SU-DHL-6 (cell line): ENCODE measurements at regions not wholly inside any gene's neighbourhood (a gene's known extent, or its start where the extent isn't known, plus 50 kb on each side); places are given as distances from the start of the nearest gene placed in this dataset.

Experiments
- H2AFZ ChIP-seq: fragments of 200-600 bp; sonication (generic); 2 replicates; pipeline ENCODE4 v1.6.1; 2014; ENCODE audit warnings: low read depth, mild to moderate bottlenecking, moderate library complexity, mixed read lengths, antibody characterized with exemption, low read length; ENCODE audit not compliant: severe bottlenecking
- H3F3A ChIP-seq: fragments of 200-600 bp; shearing (Covaris generic); 2 replicates; pipeline ENCODE4 v1.6.0; 2016; ENCODE audit warnings: antibody characterized with exemption, mild to moderate bottlenecking; ENCODE audit not compliant: insufficient read depth
- H3K27ac ChIP-seq: fragments of 200-600 bp; sonication (generic); 2 replicates; pipeline ENCODE4 v1.5.1; 2016; ENCODE audit warnings: low read depth, mild to moderate bottlenecking, low read length, moderate library complexity, mixed read lengths
- H3K27me3 ChIP-seq: fragments of 200-600 bp; sonication (generic), shearing (Covaris generic); 2 replicates; pipeline ENCODE4 v1.6.0; 2014; ENCODE audit warnings: mild to moderate bottlenecking, low read length
- H3K36me3 ChIP-seq: fragments of 200-600 bp; sonication (generic); 2 replicates; pipeline ENCODE4 v1.6.1; 2014; ENCODE audit warnings: mild to moderate bottlenecking, low read length, mixed read lengths
- H3K4me2 ChIP-seq: fragments of 300-600, 200-600 bp; shearing (Covaris generic), sonication (generic); 2 replicates; pipeline ENCODE4 v1.6.0; 2014; ENCODE audit warnings: low read length, low read depth, mild to moderate bottlenecking; ENCODE audit not compliant: poor library complexity, severe bottlenecking
- H3K4me3 ChIP-seq: fragments of 200-600 bp; sonication (generic); 2 replicates; pipeline ENCODE4 v1.5.1; 2014; ENCODE audit warnings: antibody characterized with exemption, low read length, mild to moderate bottlenecking, mixed read lengths; ENCODE audit not compliant: insufficient read depth, poor library complexity, severe bottlenecking
- H3K79me2 ChIP-seq: fragments of 200-600 bp; sonication (generic); 2 replicates; pipeline ENCODE4 v1.6.1; 2014; ENCODE audit warnings: mild to moderate bottlenecking, low read length, moderate library complexity; ENCODE audit not compliant: insufficient read depth
- H3K9ac ChIP-seq: fragments of 200-600 bp; sonication (generic); 2 replicates; pipeline ENCODE4 v1.7.0; 2014; ENCODE audit warnings: mild to moderate bottlenecking, low read length
- H3K9me2 ChIP-seq: fragments of 200-600 bp; sonication (generic); replicated peaks from 2 replicates; pipeline ENCODE4 v1.6.1; 2014; ENCODE audit warnings: low read length; ENCODE audit not compliant: insufficient read depth
- H3K9me3 ChIP-seq: fragments of 200-600 bp; sonication (generic); 2 replicates; pipeline ENCODE4 v1.6.1; 2014; ENCODE audit warnings: low read length, mixed read lengths; ENCODE audit not compliant: insufficient read depth
- H4K20me1 ChIP-seq: fragments of 200-600 bp; sonication (generic); 2 replicates; pipeline ENCODE4 v1.6.1; 2014; ENCODE audit warnings: low read depth, mild to moderate bottlenecking, antibody characterized with exemption, low read length, moderate library complexity, mixed read lengths
- CTCF ChIP-seq: fragments of 200-600 bp; sonication (generic); IDR thresholded peaks from one replicate; pipeline ENCODE4 v1.5.1; 2017; ENCODE audit warnings: antibody characterized with exemption, mild to moderate bottlenecking, low read length, moderate library complexity; ENCODE audit not compliant: insufficient read depth, poor library complexity, severe bottlenecking
- EZH2phosphoT487 ChIP-seq: fragments of 200-600 bp; sonication (generic), shearing (Covaris generic); conservative IDR thresholded peaks from 2 replicates; pipeline ENCODE4 v1.6.1; 2018; ENCODE audit warnings: mild to moderate bottlenecking, antibody characterized with exemption, low read length, moderate library complexity, mixed read lengths

GRCh38 chr2:236991874-236992273 is 93.8 kb upstream of the COPS8 start:
- H3K27ac ChIP-seq = no peak overlapping the region
- H3K9me2 ChIP-seq = no peaks in the 10 kb centered on the region
- H3K4me2 ChIP-seq = no peak overlapping the region
- no peaks in the 10 kb centered on the region for H3K79me2 ChIP-seq
- H3F3A ChIP-seq = no peaks in the 10 kb centered on the region
- H3K36me3 ChIP-seq = no peaks in the 10 kb centered on the region
- TF ChIP-seq EZH2phosphoT487 = no peak
- TF ChIP-seq CTCF = no peak
- H2AFZ ChIP-seq = no peak overlapping the region
- no peak overlapping the region for H3K9ac ChIP-seq
- no peaks in the 10 kb centered on the region for H3K9me3 ChIP-seq
- no peak overlapping the region for H3K4me3 ChIP-seq
- no peaks in the 10 kb centered on the region for H4K20me1 ChIP-seq
- H3K27me3 ChIP-seq = no peaks in the 10 kb centered on the region

GRCh38 chr2:236993286-236993685 is 92.4 kb upstream of the COPS8 start:
- no peak overlapping the region for H3K4me3 ChIP-seq
- TF ChIP-seq EZH2phosphoT487 = no peak
- TF ChIP-seq CTCF = no peak
- H3K9ac ChIP-seq = no peak overlapping the region
- no peaks in the 10 kb centered on the region for H3K79me2 ChIP-seq
- H4K20me1 ChIP-seq = no peaks in the 10 kb centered on the region
- no peaks in the 10 kb centered on the region for H3K9me2 ChIP-seq
- no peaks in the 10 kb centered on the region for H3K27me3 ChIP-seq
- no peak overlapping the region for H2AFZ ChIP-seq
- no peaks in the 10 kb centered on the region for H3K9me3 ChIP-seq
- H3F3A ChIP-seq = no peaks in the 10 kb centered on the region
- H3K36me3 ChIP-seq = no peaks in the 10 kb centered on the region
- no peak overlapping the region for H3K4me2 ChIP-seq
- no peak overlapping the region for H3K27ac ChIP-seq

DNA sequence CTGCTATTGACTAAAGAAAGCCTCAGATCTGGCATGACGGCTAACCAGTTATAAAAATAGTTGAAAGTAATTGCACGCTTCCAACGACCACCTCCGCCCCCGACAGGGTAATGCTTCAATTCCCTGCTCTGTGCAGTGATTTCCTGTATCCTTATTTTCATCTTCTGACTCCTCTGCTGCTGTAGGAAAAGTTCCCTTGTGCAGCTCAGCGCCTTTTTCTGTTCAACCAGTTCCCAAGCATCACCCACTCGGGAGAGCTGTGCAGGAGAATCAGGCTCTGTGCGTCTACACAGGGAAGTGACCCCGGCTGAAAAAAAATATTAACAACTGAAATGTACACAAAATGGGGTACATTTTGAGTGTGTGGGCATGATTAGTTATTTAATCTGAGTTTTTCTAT is 91.3 kb upstream of the COPS8 start:
- H3K9ac ChIP-seq = no peak overlapping the region
- H3K79me2 ChIP-seq = no peaks in the 10 kb centered on the region
- no peaks in the 10 kb centered on the region for H4K20me1 ChIP-seq
- H3K4me2 ChIP-seq = no peak overlapping the region
- no peaks in the 10 kb centered on the region for H3F3A ChIP-seq
- no peak overlapping the region for H2AFZ ChIP-seq
- H3K36me3 ChIP-seq = no peaks in the 10 kb centered on the region
- H3K9me3 ChIP-seq = no peaks in the 10 kb centered on the region
- H3K9me2 ChIP-seq = no peaks in the 10 kb centered on the region
- H3K27me3 ChIP-seq = no peaks in the 10 kb centered on the region
- no peak overlapping the region for H3K4me3 ChIP-seq
- H3K27ac ChIP-seq = no peak overlapping the region
- TF ChIP-seq CTCF (no peak), EZH2phosphoT487 (no peak)
